ENCODE measurements at regions not wholly inside any gene's neighbourhood (a gene's known extent, or its start where the extent isn't known, plus 50 kb on each side); places are given as distances from the start of the nearest gene placed in this dataset.

- Histone ChIP-seq H3K9me3 (no peaks in the 10 kb centered on the region), H3K36me3 (no peaks in the 10 kb centered on the region), H3K4me3 (no peak overlapping the region), H3K27ac (no peak overlapping the region), H3K4me1 (no peaks in the 10 kb centered on the region), H3K27me3 (peaks cover 10% of the 10 kb centered on the region)
- ATAC-seq (no peak), DNase-seq (no peak)
- intact Hi-C loops (cut with DNase I), result no loop called here
- no peak for TF ChIP-seq CTCF (IDR thresholded peaks at IDR 0.05)
These were observed 75.0 kb upstream of the MSX2 start for GRCh38 chr5:174649391-174649790.

- Histone ChIP-seq H3K4me3 (no peak overlapping the region), H3K36me3 (no peaks in the 10 kb centered on the region), H3K9me3 (no peaks in the 10 kb centered on the region), H3K4me1 (no peaks in the 10 kb centered on the region), H3K27me3 (peaks cover 10% of the 10 kb centered on the region), H3K27ac (no peak overlapping the region)
- ATAC-seq (no peak), DNase-seq (no peak)
- no peak for TF ChIP-seq CTCF (IDR thresholded peaks at IDR 0.05)
- intact Hi-C loops (cut with DNase I), result no loop called here
These were observed 69.9 kb upstream of the MSX2 start for GRCh38 chr5:174654442-174654841.

- Histone ChIP-seq H3K36me3 (no peaks in the 10 kb centered on the region), H3K4me3 (no peak overlapping the region), H3K9me3 (no peaks in the 10 kb centered on the region), H3K27me3 (peaks cover 10% of the 10 kb centered on the region), H3K4me1 (no peaks in the 10 kb centered on the region), H3K27ac (no peak overlapping the region)
- TF ChIP-seq CTCF (IDR thresholded peaks at IDR 0.05), result no peak
- DNase-seq, result no peak
- intact Hi-C loops (cut with DNase I), result no loop called here
- ATAC-seq, result no peak
These were observed 69.0 kb upstream of the MSX2 start for GRCh38 chr5:174655351-174655750.

GRCh38 chr5:174664180-174664850 is 60.1 kb upstream of the MSX2 start:
- Histone ChIP-seq H3K9me3 (no peaks in the 10 kb centered on the region), H3K4me1 (no peaks in the 10 kb centered on the region), H3K27ac (no peak overlapping the region), H3K36me3 (no peaks in the 10 kb centered on the region), H3K4me3 (no peak overlapping the region), H3K27me3 (no peaks in the 10 kb centered on the region)
- TF ChIP-seq CTCF (IDR thresholded peaks at IDR 0.05), result no peak
- intact Hi-C loops (cut with DNase I), result no loop called here
- ATAC-seq (no peak), DNase-seq (no peak)

- no peak for DNase-seq
- Histone ChIP-seq H3K4me3 (no peak overlapping the region), H3K27me3 (no peaks in the 10 kb centered on the region), H3K27ac (no peak overlapping the region), H3K4me1 (no peaks in the 10 kb centered on the region), H3K9me3 (no peaks in the 10 kb centered on the region), H3K36me3 (no peaks in the 10 kb centered on the region)
- no peak for TF ChIP-seq CTCF (IDR thresholded peaks at IDR 0.05)
- intact Hi-C loops (cut with DNase I), result no loop called here
- ATAC-seq, result no peak
These were observed 59.0 kb upstream of the MSX2 start for GRCh38 chr5:174665347-174665746.

- ATAC-seq (no peak), DNase-seq (no peak)
- no peaks in the 10 kb centered on the region for H3K27me3 ChIP-seq
- no peaks in the 10 kb centered on the region for H3K4me1 ChIP-seq
- H3K4me3 ChIP-seq, result no peak overlapping the region
- no peak for TF ChIP-seq CTCF (IDR thresholded peaks at IDR 0.05)
- intact Hi-C loops (cut with DNase I), result no loop called here
- H3K36me3 ChIP-seq, result no peaks in the 10 kb centered on the region
- no peaks in the 10 kb centered on the region for H3K9me3 ChIP-seq
- H3K27ac ChIP-seq, result no peak overlapping the region
These were observed 56.9 kb upstream of the MSX2 start for GRCh38 chr5:174667526-174667925.

Data from upper lobe of right lung (tissue), 1 donor.